SU-DHL-6 (cell line): ENCODE measurements at regions not wholly inside any gene's neighbourhood (a gene's known extent, or its start where the extent isn't known, plus 50 kb on each side); places are given as distances from the start of the nearest gene placed in this dataset.

Experiments
- CTCF ChIP-seq: fragments of 200-600 bp; sonication (generic); IDR thresholded peaks from one replicate; pipeline ENCODE4 v1.5.1; 2017; ENCODE audit warnings: antibody characterized with exemption, mild to moderate bottlenecking, low read length, moderate library complexity; ENCODE audit not compliant: insufficient read depth, poor library complexity, severe bottlenecking
- EZH2phosphoT487 ChIP-seq: fragments of 200-600 bp; sonication (generic), shearing (Covaris generic); conservative IDR thresholded peaks from 2 replicates; pipeline ENCODE4 v1.6.1; 2018; ENCODE audit warnings: mild to moderate bottlenecking, antibody characterized with exemption, low read length, moderate library complexity, mixed read lengths

DNA sequence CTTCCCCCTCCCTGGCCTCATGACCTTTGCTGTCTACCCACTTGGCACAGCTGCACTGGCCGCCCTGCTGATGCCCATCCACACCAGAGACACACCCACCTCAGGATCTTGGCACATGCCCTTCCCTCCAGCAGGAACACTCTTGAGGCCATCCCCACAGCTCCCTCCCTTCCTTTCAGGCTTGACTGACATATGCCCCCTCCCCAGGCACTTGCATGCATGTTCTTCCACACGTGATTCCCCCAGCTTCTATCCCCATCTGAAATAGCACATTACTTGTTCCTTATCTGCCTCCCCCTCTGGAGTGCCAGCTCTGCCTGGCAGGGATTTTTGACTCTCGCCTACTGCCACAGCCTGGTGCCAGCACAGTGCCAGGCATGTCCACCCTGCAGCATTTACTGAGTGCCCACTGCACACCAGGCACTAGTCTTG lies 98.5 kb upstream of the SLC25A33 start:
- TF ChIP-seq CTCF (no peak), EZH2phosphoT487 (no peak)
